CD4-positive, alpha-beta T cell treated with Interferon alpha-2 for 1 hour (primary cell): ENCODE measurements at regions not wholly inside any gene's neighbourhood (a gene's known extent, or its start where the extent isn't known, plus 50 kb on each side); places are given as distances from the start of the nearest gene placed in this dataset.
A peak's percentile ranks its signal among the peaks of the same experiment; 100 is the strongest.
"Not testable (repeated sequence)": the region's sequence is repeated elsewhere in the genome, so short reads cannot be mapped to it uniquely, and the experiment has no call there.

Source experiments
- DNase-seq, 2 donors: peaks; one replicate each; pipeline ENCODE4 v3.0.0-alpha.2; 2020 to 2022

GRCh38 chr4:82247171-82247570 lies 126.6 kb downstream of the HNRNPD start:
- DNase-seq, result no peak

GRCh38 chr4:82241534-82241933 lies 132.3 kb downstream of the HNRNPD start:
- DNase-seq, result no peak

- no peak for DNase-seq
These were observed 133.4 kb downstream of the HNRNPD start for GRCh38 chr4:82240410-82240809.

- not testable (repeated sequence) for DNase-seq
These were observed 136.6 kb downstream of the HNRNPD start for GRCh38 chr4:82237142-82237541.

- no peak for DNase-seq
These were observed 138.4 kb downstream of the HNRNPD start for GRCh38 chr4:82235346-82235745.

- DNase-seq, result no peak
These were observed 140.9 kb downstream of the HNRNPD start for GRCh38 chr4:82232891-82233290.

GRCh38 chr4:82231806-82232205 lies 142.0 kb downstream of the HNRNPD start:
- no peak for DNase-seq

GRCh38 chr4:82230306-82230705 lies 143.5 kb downstream of the HNRNPD start:
- no peak for DNase-seq

GRCh38 chr4:82225030-82225429 lies 148.8 kb downstream of the HNRNPD start:
- DNase-seq, result no peak

- DNase-seq, result peak; percentile 52
These were observed 150.1 kb downstream of the HNRNPD start for GRCh38 chr4:82223715-82224114.

- no peak for DNase-seq
These were observed 154.4 kb downstream of the HNRNPD start for GRCh38 chr4:82219346-82219745.

GRCh38 chr4:82217986-82218715 lies 155.6 kb downstream of the HNRNPD start:
- peak in 1 of 2 donors; percentile 25 for DNase-seq

GRCh38 chr4:82216219-82216618 lies 157.6 kb downstream of the HNRNPD start:
- DNase-seq, result no peak

GRCh38 chr4:82215800-82216199 lies 158.0 kb downstream of the HNRNPD start:
- no peak for DNase-seq

- no peak for DNase-seq
These were observed 158.8 kb downstream of the HNRNPD start for GRCh38 chr4:82215039-82215438.

- peak in 1 of 2 donors; percentile 48 for DNase-seq
These were observed 160.0 kb downstream of the HNRNPD start for GRCh38 chr4:82213485-82214417.

GRCh38 chr4:82201805-82202641 lies 171.8 kb downstream of the HNRNPD start:
- DNase-seq, result peak; percentile 42 to 60

GRCh38 chr4:82201303-82201702 lies 172.5 kb downstream of the HNRNPD start:
- DNase-seq, result no peak

- no peak for DNase-seq
These were observed 173.7 kb downstream of the HNRNPD start for GRCh38 chr4:82200046-82200445.

- no peak for DNase-seq
These were observed 179.5 kb downstream of the HNRNPD start for GRCh38 chr4:82194329-82194728.

- no peak for DNase-seq
These were observed 181.6 kb downstream of the HNRNPD start for GRCh38 chr4:82192017-82192673.

- DNase-seq, result no peak
These were observed 192.0 kb downstream of the HNRNPD start for GRCh38 chr4:82181789-82182188.
